B cell (primary cell): ENCODE measurements at regions not wholly inside any gene's neighbourhood (a gene's known extent, or its start where the extent isn't known, plus 50 kb on each side); places are given as distances from the start of the nearest gene placed in this dataset.

Experiments used
- CTCF ChIP-seq: fragments of 200-600 bp; IDR thresholded peaks from one replicate; pipeline ENCODE4 v1.8.0; 2022; ENCODE audit warnings: antibody characterized with exemption, mild to moderate bottlenecking
- EZH2 ChIP-seq: IDR thresholded peaks from 2 replicates; pipeline ENCODE4 v1.6.1; 2012; ENCODE audit warnings: borderline replicate concordance, low read depth, mild to moderate bottlenecking, moderate library complexity, low read length; ENCODE audit not compliant: insufficient read depth, poor library complexity, severe bottlenecking

- no peak for TF ChIP-seq EZH2
- TF ChIP-seq CTCF: no peak
Measured at GRCh38 chr6:80454661-80455365, 348.3 kb downstream of the BCKDHB start.
